ENCODE measurements at regions not wholly inside any gene's neighbourhood (a gene's known extent, or its start where the extent isn't known, plus 50 kb on each side); places are given as distances from the start of the nearest gene placed in this dataset.

GRCh38 chr1:8174807-8175206, 143.1 kb upstream of the SLC45A1 start:
- Histone ChIP-seq H3K4me1 (replicated peaks in 1 of 4; ENCODE audit: control insufficient read depth in 3 of 4, insufficient read depth in 4 of 4, low read length in 3 of 4) (peaks cover 0 to 2% (median under 1%) of the 10 kb centered on the region in 4 experiments; a peak in 3 of 7 replicates), H3K23ac (ENCODE audit: insufficient read length) (no peak overlapping the region), H2BK120ac (replicated peaks; ENCODE audit: low read depth, low read length) (no peak overlapping the region), H3K4me2 (ENCODE audit: insufficient read depth in 1 of 2, low read depth in 2 of 2, low read length in 2 of 2) (no peak overlapping the region), H2AFZ (ENCODE audit: low read length) (no peak overlapping the region), H2BK15ac (ENCODE audit: low read length) (no peak overlapping the region), H3K14ac (ENCODE audit: insufficient read length) (no peak overlapping the region), H2BK20ac (ENCODE audit: low read length) (no peak overlapping the region), H2BK5ac (ENCODE audit: low read depth, low read length) (no peak overlapping the region), H3K4ac (replicated peaks; ENCODE audit: insufficient read length, low read depth, low read length) (no peak overlapping the region), H3K23me2 (ENCODE audit: low read depth, low read length) (no peaks in the 10 kb centered on the region; the same call in 1 of the 2 replicates), H3K9me3 (ENCODE audit: insufficient read depth in 2 of 2, low read depth in 1 of 2, low read length in 1 of 2) (peaks cover 6 to 8% of the 10 kb centered on the region in 2 experiments; a peak in 2 of 4 replicates), H3K79me2 (ENCODE audit: control insufficient read depth in 1 of 2, insufficient read depth in 2 of 2, low read length in 2 of 2) (no peaks in the 10 kb centered on the region), H4K8ac (ENCODE audit: extremely low read depth, insufficient read depth, low read length) (no peak overlapping the region; the same call in 1 of the 2 replicates), H4K5ac (ENCODE audit: insufficient read length, low read depth, low read length) (no peak overlapping the region), H3K36me3 (ENCODE audit: control insufficient read depth in 2 of 4, insufficient read depth in 4 of 4, low read length in 3 of 4) (no peaks in the 10 kb centered on the region; a peak in 1 of 8 replicates), H3K18ac (ENCODE audit: extremely low read depth, low read length) (no peak overlapping the region), H4K91ac (replicated peaks; ENCODE audit: insufficient read length, low read length) (no peak overlapping the region), H3K56ac (replicated peaks; ENCODE audit: insufficient read length, low read depth, low read length) (no peak overlapping the region), H3K79me1 (ENCODE audit: low read depth, low read length) (no peaks in the 10 kb centered on the region), H3K4me3 (ENCODE audit: extremely low read depth in 1 of 4, insufficient read depth in 2 of 4, low read depth in 3 of 4, low read length in 4 of 4) (no peak overlapping the region), H3K27me3 (replicated peaks in 1 of 4; ENCODE audit: control insufficient read depth in 3 of 4, extremely low read depth in 1 of 4, insufficient read depth in 3 of 4, low read length in 3 of 4) (no peaks in the 10 kb centered on the region), H3K27ac (ENCODE audit: low read depth, low read length) (no peak overlapping the region), H2AK5ac (ENCODE audit: low read depth, low read length) (no peak overlapping the region), H3K9ac (replicated peaks in 1 of 4; ENCODE audit: extremely low read depth in 1 of 4, low read depth in 3 of 4, low read length in 3 of 4) (no peak overlapping the region), H2BK12ac (ENCODE audit: low read depth, low read length) (no peak overlapping the region), H4K20me1 (replicated peaks in 1 of 2; ENCODE audit: control insufficient read depth in 1 of 2, insufficient read depth in 2 of 2, low read length in 2 of 2) (no peaks in the 10 kb centered on the region)
- TF ChIP-seq HDAC2 (IDR thresholded peaks at IDR 0.05; ENCODE audit: borderline replicate concordance in 1 of 2, low read depth in 2 of 2, low read length in 2 of 2) (no peak), POLR2A (IDR thresholded peaks at IDR 0.05; ENCODE audit: control extremely low read depth in 1 of 2, low read depth in 2 of 2, low read length in 2 of 2) (no peak), TCF12 (IDR thresholded peaks at IDR 0.05; ENCODE audit: low read depth, low read length) (no peak), PHF8 (conservative IDR thresholded peaks at IDR 0.05; ENCODE audit: low read depth, low read length) (no peak), USF2 (IDR thresholded peaks at IDR 0.05; ENCODE audit: low read length) (no peak), EP300 (IDR thresholded peaks at IDR 0.05; ENCODE audit: borderline replicate concordance in 1 of 2, low read depth in 2 of 2, low read length in 2 of 2) (no peak), TAF1 (IDR thresholded peaks at IDR 0.05; ENCODE audit: low read depth, low read length) (no peak)
- FAIRE-seq (no peak), DNase-seq (ENCODE audit: low read depth in 1 of 2, low spot score in 2 of 2) (no peak)
- CTCF ChIA-PET (ENCODE audit: partially characterized antibody), result interaction anchor here (0.7 kb wide), 1 partner anchor 9 kb away, joined by 3 read pairs; no protein-coding TSS in a partner anchor
- WGBS, 2 experiments (ENCODE audit: extremely low coverage in 1 of 2, insufficient coverage in 1 of 2, insufficient read length in 1 of 2, insufficient replicate concordance in 2 of 2, low coverage in 1 of 2, low lambda C conversion rate in 2 of 2, missing lambda C conversion rate in 1 of 2), result 90% methylated on average over 5 of the region's 5 CpGs; no CpG with 5 or more reads in 1 of the 2 experiments
- POLR2A ChIA-PET (ENCODE audit: partially characterized antibody), result no interaction called here

Measured in H1 (cell line).